SIG-M5 (cell line): ENCODE measurements at regions not wholly inside any gene's neighbourhood (a gene's known extent, or its start where the extent isn't known, plus 50 kb on each side); places are given as distances from the start of the nearest gene placed in this dataset.

Experiments
- DNase-seq: peaks from one replicate; lab custom pipeline; 2025; lab: John Stamatoyannopoulos, UW

GRCh38 chr2:217063238-217063755, 203.4 kb upstream of the TNP1 start:
- DNase-seq = no peak

- DNase-seq = no peak
Measured at GRCh38 chr2:217062768-217063167, 202.9 kb upstream of the TNP1 start.

- no peak for DNase-seq
Measured at GRCh38 chr2:217061916-217062505, 202.1 kb upstream of the TNP1 start.

GRCh38 chr2:217060951-217061547, 201.2 kb upstream of the TNP1 start:
- no peak for DNase-seq

- no peak for DNase-seq
Measured at GRCh38 chr2:217060516-217060915, 200.7 kb upstream of the TNP1 start.

GRCh38 chr2:217058791-217059755, 199.2 kb upstream of the TNP1 start:
- DNase-seq = no peak

- DNase-seq = no peak
Measured at GRCh38 chr2:217057773-217058172, 197.9 kb upstream of the TNP1 start.

- DNase-seq = no peak
Measured at GRCh38 chr2:217055624-217056023, 195.8 kb upstream of the TNP1 start.

- DNase-seq = no peak
Measured at GRCh38 chr2:217054791-217055190, 194.9 kb upstream of the TNP1 start.

- DNase-seq = no peak
Measured at GRCh38 chr2:217052856-217053577, 193.2 kb upstream of the TNP1 start.

- DNase-seq = no peak
Measured at GRCh38 chr2:217051416-217051815, 191.6 kb upstream of the TNP1 start.

GRCh38 chr2:217049956-217050355, 190.1 kb upstream of the TNP1 start:
- no peak for DNase-seq

GRCh38 chr2:217049422-217049821, 189.6 kb upstream of the TNP1 start:
- no peak for DNase-seq

GRCh38 chr2:217048730-217049129, 188.9 kb upstream of the TNP1 start:
- no peak for DNase-seq

GRCh38 chr2:217047631-217048030, 187.8 kb upstream of the TNP1 start:
- DNase-seq = no peak

- DNase-seq = no peak
Measured at GRCh38 chr2:217047209-217047608, 187.3 kb upstream of the TNP1 start.

GRCh38 chr2:217045700-217046475, 186.0 kb upstream of the TNP1 start:
- no peak for DNase-seq

GRCh38 chr2:217040099-217040498, 180.2 kb upstream of the TNP1 start:
- no peak for DNase-seq

GRCh38 chr2:217038001-217038400, 178.1 kb upstream of the TNP1 start:
- DNase-seq = no peak

GRCh38 chr2:217037353-217037752, 177.5 kb upstream of the TNP1 start:
- no peak for DNase-seq

GRCh38 chr2:217035967-217036366, 176.1 kb upstream of the TNP1 start:
- DNase-seq = no peak
